Ectodermal cell (in vitro differentiated cells): ENCODE measurements at regions not wholly inside any gene's neighbourhood (a gene's known extent, or its start where the extent isn't known, plus 50 kb on each side); places are given as distances from the start of the nearest gene placed in this dataset.

Source experiments
- H3K27ac ChIP-seq: 2 replicates; pipeline ENCODE4 v1.7.0; 2013; ENCODE audit warnings: mild to moderate bottlenecking, low read depth, low read length; ENCODE audit not compliant: insufficient read depth, poor library complexity, severe bottlenecking
- H3K27me3 ChIP-seq: 2 replicates; pipeline ENCODE4 v1.7.0; 2013; ENCODE audit warnings: mild to moderate bottlenecking, low read length; ENCODE audit not compliant: insufficient read depth, control insufficient read depth, poor library complexity, severe bottlenecking
- H3K36me3 ChIP-seq: one replicate; pipeline ENCODE4 v1.7.0; 2013; ENCODE audit warnings: low read length; ENCODE audit not compliant: control insufficient read depth, insufficient read depth
- H3K4me1 ChIP-seq: one replicate; pipeline ENCODE4 v1.7.0; 2013; ENCODE audit warnings: low read length; ENCODE audit not compliant: control insufficient read depth, insufficient read depth
- H3K4me3 ChIP-seq: 2 replicates; pipeline ENCODE4 v1.7.0; 2013; ENCODE audit warnings: low read depth, low read length, control low read depth; ENCODE audit not compliant: insufficient read depth
- H3K9me3 ChIP-seq: 2 replicates; pipeline ENCODE4 v1.7.0; 2013; ENCODE audit warnings: mild to moderate bottlenecking, low read length, moderate library complexity; ENCODE audit not compliant: control insufficient read depth
- WGBS, 2 experiments: methylation state at CpG; one replicate each; pipeline ENCODE4 v1.1.7; 2013; ENCODE audit warnings: missing lambda C conversion rate in 2 of 2; 5-methylcytosine and 5-hydroxymethylcytosine counted together

DNA sequence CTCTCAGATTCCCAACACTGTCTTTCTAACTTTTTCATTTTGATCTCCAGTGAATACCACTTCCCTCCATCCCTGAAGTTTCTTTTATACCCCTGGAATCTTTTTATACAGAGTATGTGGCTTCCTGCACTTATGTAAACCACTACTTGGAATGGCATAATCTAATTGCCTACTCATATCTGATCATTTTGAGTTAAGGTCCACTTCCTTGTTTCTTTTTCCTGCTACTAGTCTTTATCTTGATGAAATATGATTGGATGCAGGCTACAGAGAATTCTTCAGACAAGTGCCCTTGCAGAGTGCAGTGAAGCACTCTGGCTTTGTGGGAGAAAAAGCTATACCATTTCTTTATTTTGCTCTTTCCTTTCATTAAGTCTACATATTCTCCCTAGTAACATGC is 325.3 kb upstream of the ADAMTS5 start:
- H3K27ac ChIP-seq, result no peak overlapping the region
- no peaks in the 10 kb centered on the region for H3K27me3 ChIP-seq
- no peak overlapping the region for H3K4me3 ChIP-seq
- H3K9me3 ChIP-seq, result no peaks in the 10 kb centered on the region
- H3K36me3 ChIP-seq, result no peaks in the 10 kb centered on the region
- H3K4me1 ChIP-seq, result no peaks in the 10 kb centered on the region

DNA sequence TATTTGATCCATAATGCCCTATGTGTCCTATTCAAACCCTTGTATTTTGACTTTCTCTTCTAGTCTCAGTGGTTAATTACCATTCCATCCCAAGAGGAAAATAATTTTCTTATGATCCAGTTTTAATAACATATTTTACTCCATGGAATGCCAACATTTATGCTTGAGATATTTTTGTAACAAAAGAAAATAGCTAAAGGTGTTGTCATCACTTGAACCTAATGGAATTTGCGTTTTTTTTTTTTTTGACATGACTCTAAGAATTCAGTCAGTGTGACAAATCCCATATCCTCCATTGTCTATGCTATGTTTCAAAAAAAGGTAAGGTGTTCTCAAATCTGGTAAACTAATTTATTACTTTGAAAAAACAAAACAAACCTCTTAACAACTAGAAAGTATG is 324.1 kb upstream of the ADAMTS5 start:
- Histone ChIP-seq H3K4me3 (no peak overlapping the region), H3K27ac (no peak overlapping the region), H3K36me3 (no peaks in the 10 kb centered on the region), H3K9me3 (no peaks in the 10 kb centered on the region), H3K4me1 (no peaks in the 10 kb centered on the region), H3K27me3 (no peaks in the 10 kb centered on the region)
- 87% methylated on average over 1 of the region's 1 CpG; no CpG with 5 or more reads in 1 of the 2 experiments for WGBS, 2 experiments

DNA sequence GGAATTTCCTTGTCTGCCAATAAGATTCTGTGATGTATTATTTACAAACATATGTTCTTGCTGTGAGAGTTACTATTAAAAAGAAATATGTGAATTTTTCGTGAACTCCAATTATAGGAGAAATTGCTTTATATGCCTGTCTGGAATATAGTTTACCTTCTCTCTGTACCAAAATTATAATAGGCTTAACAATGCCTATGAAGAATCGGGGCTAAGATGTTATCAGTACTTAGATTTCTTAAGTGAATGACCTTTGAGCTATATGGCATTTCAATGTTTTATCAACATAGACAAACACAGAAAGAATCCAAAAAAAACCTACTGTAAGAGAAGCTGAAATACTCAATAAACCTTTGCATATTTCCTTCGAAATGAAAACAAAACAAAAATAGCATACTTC is 323.1 kb upstream of the ADAMTS5 start:
- H3K4me1 ChIP-seq, result no peaks in the 10 kb centered on the region
- no peaks in the 10 kb centered on the region for H3K9me3 ChIP-seq
- 90% methylated on average over 2 of the region's 3 CpGs; no CpG with 5 or more reads in 1 of the 2 experiments for WGBS, 2 experiments

GRCh38 chr21:27286760-27287159 is 319.9 kb upstream of the ADAMTS5 start:
- H3K4me3 ChIP-seq, result no peak overlapping the region
- H3K27ac ChIP-seq, result no peak overlapping the region
- H3K4me1 ChIP-seq, result no peaks in the 10 kb centered on the region
- H3K9me3 ChIP-seq, result no peaks in the 10 kb centered on the region
- no peaks in the 10 kb centered on the region for H3K36me3 ChIP-seq
- H3K27me3 ChIP-seq, result no peaks in the 10 kb centered on the region

More for the DNA sequence above, 323.1 kb upstream of the ADAMTS5 start:
- no peaks in the 10 kb centered on the region for H3K36me3 ChIP-seq
- no peaks in the 10 kb centered on the region for H3K27me3 ChIP-seq
- H3K4me3 ChIP-seq, result no peak overlapping the region
- no peak overlapping the region for H3K27ac ChIP-seq

- Histone ChIP-seq H3K4me1 (no peaks in the 10 kb centered on the region), H3K4me3 (no peak overlapping the region), H3K27ac (no peak overlapping the region), H3K9me3 (no peaks in the 10 kb centered on the region), H3K27me3 (no peaks in the 10 kb centered on the region), H3K36me3 (no peaks in the 10 kb centered on the region)
Observed at GRCh38 chr21:27277110-27277509, 310.2 kb upstream of the ADAMTS5 start.

GRCh38 chr21:27275294-27275927 is 308.5 kb upstream of the ADAMTS5 start:
- Histone ChIP-seq H3K4me3 (no peak overlapping the region), H3K36me3 (no peaks in the 10 kb centered on the region), H3K9me3 (no peaks in the 10 kb centered on the region), H3K27ac (no peak overlapping the region), H3K4me1 (no peaks in the 10 kb centered on the region), H3K27me3 (no peaks in the 10 kb centered on the region)
- 96 to 100% methylated on average over 1 of the region's 1 CpG for WGBS, 2 experiments

- H3K4me3 ChIP-seq, result no peak overlapping the region
- H3K27ac ChIP-seq, result no peak overlapping the region
- H3K9me3 ChIP-seq, result no peaks in the 10 kb centered on the region
- no peaks in the 10 kb centered on the region for H3K36me3 ChIP-seq
- H3K27me3 ChIP-seq, result no peaks in the 10 kb centered on the region
- H3K4me1 ChIP-seq, result no peaks in the 10 kb centered on the region
Observed at GRCh38 chr21:27269644-27270043, 302.8 kb upstream of the ADAMTS5 start.

- H3K27ac ChIP-seq, result no peak overlapping the region
- 71% methylated on average over 1 of the region's 2 CpGs; no CpG with 5 or more reads in 1 of the 2 experiments for WGBS, 2 experiments
Observed at GRCh38 chr21:27268290-27268689, 301.4 kb upstream of the ADAMTS5 start.

DNA sequence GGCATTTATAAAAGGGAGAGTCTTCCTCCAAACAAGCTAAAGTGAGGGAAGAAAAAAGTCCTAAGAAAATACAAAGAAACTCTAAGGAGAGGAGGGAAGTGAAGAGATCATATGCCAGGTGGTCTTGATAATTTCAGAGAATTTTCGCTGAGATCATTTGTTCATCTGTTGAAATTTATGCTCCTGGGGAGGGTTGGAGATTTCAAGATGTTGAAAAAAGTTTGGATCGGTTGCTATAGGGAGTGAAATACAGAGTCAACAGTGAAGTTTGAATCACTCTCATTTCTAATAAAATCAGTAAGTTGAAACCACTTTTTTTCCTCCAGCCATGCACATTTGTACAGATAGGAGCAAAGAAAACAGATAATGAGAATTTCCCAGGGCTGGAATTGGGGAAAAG is 299.1 kb upstream of the ADAMTS5 start:
- Histone ChIP-seq H3K9me3 (no peaks in the 10 kb centered on the region), H3K4me1 (no peaks in the 10 kb centered on the region), H3K27me3 (no peaks in the 10 kb centered on the region), H3K27ac (no peak overlapping the region), H3K36me3 (no peaks in the 10 kb centered on the region), H3K4me3 (no peak overlapping the region)
- WGBS, 2 experiments, result 83 to 85% methylated on average over 1 of the region's 2 CpGs

More at GRCh38 chr21:27268290-27268689, 301.4 kb upstream of the ADAMTS5 start:
- Histone ChIP-seq H3K9me3 (no peaks in the 10 kb centered on the region), H3K27me3 (no peaks in the 10 kb centered on the region), H3K4me1 (no peaks in the 10 kb centered on the region), H3K4me3 (no peak overlapping the region), H3K36me3 (no peaks in the 10 kb centered on the region)

- H3K4me1 ChIP-seq, result no peaks in the 10 kb centered on the region
- H3K27ac ChIP-seq, result no peak overlapping the region
- H3K36me3 ChIP-seq, result no peaks in the 10 kb centered on the region
- no peaks in the 10 kb centered on the region for H3K27me3 ChIP-seq
- H3K9me3 ChIP-seq, result no peaks in the 10 kb centered on the region
- 88 to 94% methylated on average over 1 of the region's 1 CpG for WGBS, 2 experiments
- H3K4me3 ChIP-seq, result no peak overlapping the region
Observed at GRCh38 chr21:27265492-27265891, 298.6 kb upstream of the ADAMTS5 start.

DNA sequence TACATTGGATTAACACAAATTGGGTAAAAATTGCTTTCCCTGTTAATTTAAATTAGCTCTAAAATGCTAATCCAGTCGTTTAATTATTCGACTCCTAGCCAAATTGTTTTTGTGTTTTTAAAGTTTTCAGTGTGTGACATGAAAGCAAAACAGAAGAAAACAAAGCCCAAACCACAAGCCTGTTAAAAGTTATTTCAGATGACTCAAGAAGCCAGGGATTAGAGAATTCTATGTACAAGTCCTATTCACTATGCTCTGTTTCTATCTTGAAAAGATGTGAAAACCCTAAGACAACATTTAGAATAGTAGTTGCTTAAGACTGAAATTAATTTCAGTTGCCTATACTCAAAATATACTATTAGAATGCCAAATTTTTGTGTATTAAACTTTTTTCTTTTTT is 294.8 kb upstream of the ADAMTS5 start:
- H3K27me3 ChIP-seq, result no peaks in the 10 kb centered on the region
- H3K27ac ChIP-seq, result no peak overlapping the region
- H3K36me3 ChIP-seq, result no peaks in the 10 kb centered on the region
- H3K4me3 ChIP-seq, result no peak overlapping the region
- H3K9me3 ChIP-seq, result no peaks in the 10 kb centered on the region
- 100% methylated on average over 2 of the region's 2 CpGs; no CpG with 5 or more reads in 1 of the 2 experiments for WGBS, 2 experiments
- no peaks in the 10 kb centered on the region for H3K4me1 ChIP-seq
